GM18907 (cell line): ENCODE measurements at regions not wholly inside any gene's neighbourhood (a gene's known extent, or its start where the extent isn't known, plus 50 kb on each side); places are given as distances from the start of the nearest gene placed in this dataset.

Experiments
- ATAC-seq: cut with Tn5 transposase; IDR thresholded peaks from one replicate; pipeline ENCODE4 v1.9.1; 2021; ENCODE audit warnings: mild to moderate bottlenecking, moderate library complexity; ENCODE audit not compliant: unreplicated experiment

DNA sequence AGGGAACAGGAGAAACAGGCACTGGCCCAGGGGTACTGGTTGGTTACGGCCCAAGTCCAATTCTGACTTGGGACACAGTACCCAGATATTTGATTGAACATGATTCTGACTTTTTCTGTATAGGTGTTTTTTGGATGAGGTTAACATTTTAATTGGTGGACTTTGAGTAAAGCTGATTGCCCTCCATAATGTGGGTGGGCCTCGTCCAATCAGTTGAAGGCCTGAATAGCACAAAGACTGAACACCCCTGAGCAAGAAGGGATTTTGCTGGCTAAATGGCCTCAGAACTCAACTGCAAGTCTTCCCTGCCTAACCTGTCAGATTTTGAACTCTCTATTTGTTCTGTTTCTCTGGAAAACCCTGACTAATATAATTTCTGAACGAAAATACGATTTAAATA, 222.6 kb downstream of the TEX36 start:
- no peak for ATAC-seq

DNA sequence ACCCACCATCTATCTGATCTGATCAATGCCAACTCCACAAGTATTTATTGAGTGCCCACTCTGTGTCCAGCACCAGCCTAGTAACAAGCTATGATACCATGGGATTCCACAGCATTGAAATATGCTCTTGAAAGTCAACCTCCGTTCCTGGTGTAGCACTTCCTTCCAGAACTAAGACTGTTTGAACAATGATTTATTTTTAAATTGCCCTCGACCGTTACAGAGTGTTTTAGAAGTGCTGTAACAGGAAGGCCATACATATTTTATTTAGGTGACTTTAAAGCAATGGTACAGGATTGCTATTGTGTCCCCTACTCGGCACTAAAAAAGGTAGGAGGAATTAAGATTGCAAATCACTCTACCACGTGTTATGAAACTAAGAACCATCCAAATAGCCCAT, 225.6 kb downstream of the TEX36 start:
- no peak for ATAC-seq

- no peak for ATAC-seq
Observed at GRCh38 chr10:125455855-125456254, 227.1 kb downstream of the TEX36 start.

DNA sequence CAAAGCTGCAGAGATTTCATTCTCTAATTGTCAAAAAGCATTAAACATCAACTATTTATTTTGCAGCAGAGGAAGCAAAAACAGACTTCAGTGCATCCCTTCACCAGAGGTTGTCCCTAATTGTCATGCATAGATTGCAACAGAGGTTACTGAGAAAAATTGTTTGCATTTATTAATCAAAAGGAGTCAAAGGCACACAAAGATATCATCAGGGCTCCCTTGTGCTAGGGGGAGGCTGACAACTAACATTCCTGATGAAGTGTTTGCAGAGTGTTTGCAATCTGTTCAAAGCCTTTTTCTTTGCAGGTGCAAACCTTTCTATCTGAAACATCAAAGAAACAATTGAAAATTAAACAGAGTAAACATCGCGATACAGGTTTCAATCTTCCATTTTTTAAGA, 227.5 kb downstream of the TEX36 start:
- no peak for ATAC-seq

GRCh38 chr10:125451319-125451718, 231.6 kb downstream of the TEX36 start:
- ATAC-seq: no peak

DNA sequence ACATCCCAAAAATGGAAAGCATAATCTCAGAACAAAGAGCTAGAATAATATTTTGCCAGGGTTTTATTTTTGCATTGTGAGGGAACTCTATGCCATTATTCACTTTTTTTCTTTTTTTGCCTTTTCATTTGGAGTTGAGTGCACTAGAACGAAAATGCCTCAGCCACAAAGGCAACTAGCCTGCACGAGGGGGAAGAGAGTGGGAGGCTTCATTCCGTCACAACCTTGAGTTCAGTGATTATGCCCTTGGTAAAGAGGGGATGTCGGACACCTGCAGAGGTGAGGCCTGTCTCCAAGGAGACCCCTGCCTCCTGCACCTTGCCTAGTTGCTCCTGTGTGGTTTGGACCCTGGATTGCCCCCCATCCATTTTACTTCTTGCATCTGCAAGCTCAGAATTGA, 232.7 kb downstream of the TEX36 start:
- ATAC-seq: no peak

DNA sequence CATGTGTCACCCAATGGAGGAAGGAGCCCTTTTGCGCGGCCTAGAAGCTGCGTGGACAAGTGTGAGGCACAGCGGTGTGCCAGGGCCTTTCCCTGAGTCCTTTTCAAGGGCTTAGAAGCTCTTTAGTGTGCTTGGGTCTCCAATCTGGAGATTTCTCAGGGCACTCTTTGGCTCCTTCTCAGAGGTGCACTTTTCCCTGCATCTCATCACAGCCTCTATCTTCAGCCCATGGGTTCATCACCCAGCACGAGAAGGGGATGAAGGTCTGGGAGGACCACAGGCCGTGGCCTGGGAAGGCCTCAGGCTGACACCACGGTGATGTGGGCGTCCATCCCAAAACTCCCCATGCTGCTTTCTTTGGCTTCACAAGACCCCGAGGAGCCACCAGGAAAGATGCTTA, 233.4 kb downstream of the TEX36 start:
- ATAC-seq: no peak

DNA sequence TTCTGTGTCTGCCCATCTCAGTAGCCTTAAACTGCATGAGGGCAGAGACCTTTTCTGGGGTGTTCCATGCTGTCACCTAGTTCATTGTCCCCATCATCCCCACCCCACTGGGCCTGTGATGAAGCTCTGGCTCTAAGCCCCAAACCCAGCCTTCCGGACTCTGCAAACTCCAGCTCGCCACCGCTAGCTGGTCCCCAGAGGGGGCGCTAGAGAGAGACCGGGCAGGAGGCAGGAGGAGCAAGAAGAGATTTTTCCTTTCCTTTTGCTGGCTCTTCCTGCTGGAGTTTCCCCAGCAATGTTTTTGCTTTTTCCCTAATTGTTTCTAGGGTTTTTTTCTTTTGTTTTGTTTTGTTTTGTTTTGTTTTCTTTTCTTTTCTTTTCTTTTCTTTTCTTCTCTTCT, 234.4 kb downstream of the TEX36 start:
- no peak for ATAC-seq

GRCh38 chr10:125444790-125445189, 238.2 kb downstream of the TEX36 start:
- no peak for ATAC-seq

GRCh38 chr10:125442856-125443540, 240.0 kb downstream of the TEX36 start:
- ATAC-seq: no peak

DNA sequence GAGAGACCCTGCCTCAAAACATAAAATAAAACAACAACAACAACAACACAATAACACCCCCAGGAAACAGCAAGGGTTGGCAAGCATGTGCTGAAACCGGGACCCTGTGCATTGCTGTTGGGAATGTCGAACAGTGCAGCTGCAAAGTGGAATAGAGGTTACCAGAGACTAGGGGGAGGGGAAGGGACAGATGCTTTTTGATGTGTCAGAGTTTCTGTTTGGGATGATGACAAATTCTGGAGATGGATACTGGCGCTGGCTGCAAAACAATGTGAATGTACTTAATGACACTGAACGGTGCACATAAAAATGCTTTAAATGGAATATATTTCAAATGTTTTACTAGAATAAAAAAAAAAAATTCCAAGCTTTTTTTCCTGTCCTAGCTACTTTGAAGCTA, 241.8 kb downstream of the TEX36 start:
- no peak for ATAC-seq

GRCh38 chr10:125431149-125431548, 251.8 kb downstream of the TEX36 start:
- no peak for ATAC-seq

GRCh38 chr10:125428054-125428453, 254.9 kb downstream of the TEX36 start:
- no peak for ATAC-seq

GRCh38 chr10:125424191-125424847, 258.6 kb downstream of the TEX36 start:
- no peak for ATAC-seq

- ATAC-seq: no peak
Observed at GRCh38 chr10:125423569-125423968, 259.4 kb downstream of the TEX36 start.

DNA sequence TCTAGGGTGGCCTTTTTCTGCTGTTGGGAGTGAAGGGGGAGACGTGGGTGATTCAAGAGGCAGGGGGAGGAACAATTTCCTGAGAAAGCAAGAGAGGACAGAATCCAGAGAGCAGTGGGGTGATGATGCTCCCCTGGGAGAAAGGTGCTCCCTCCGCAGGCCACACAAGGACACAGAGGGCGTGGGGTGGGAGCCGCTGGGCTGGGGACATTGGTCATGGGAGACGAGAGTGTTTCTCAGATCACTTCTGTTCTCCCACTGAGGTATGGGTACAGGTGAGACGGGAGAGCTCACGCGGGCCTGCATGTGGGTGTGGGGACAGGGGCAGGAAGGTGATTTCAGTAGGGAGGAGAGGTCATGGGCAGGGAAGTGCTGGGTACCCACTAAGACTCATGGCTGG, 259.5 kb upstream of the CTBP2 start:
- ATAC-seq: no peak

DNA sequence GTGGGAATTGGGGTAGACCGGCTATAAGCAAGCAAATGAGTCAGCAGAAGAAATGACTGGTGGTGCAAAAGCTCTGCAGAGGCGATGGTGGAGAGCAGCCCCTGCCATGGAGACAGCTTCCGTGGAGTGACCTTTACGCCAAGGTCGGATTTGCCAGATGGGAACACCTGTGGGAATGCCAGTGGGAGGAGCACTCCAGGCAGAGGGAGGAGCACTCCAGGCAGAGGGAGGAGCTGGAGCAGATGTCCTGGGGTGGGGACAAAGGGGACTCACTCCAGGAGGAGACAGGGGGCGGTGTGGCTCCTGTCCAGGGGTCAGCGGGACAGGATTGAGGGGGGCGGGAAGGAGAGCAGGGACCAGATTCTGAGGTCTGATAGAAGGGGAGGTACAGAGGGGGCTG, 258.8 kb upstream of the CTBP2 start:
- no peak for ATAC-seq

DNA sequence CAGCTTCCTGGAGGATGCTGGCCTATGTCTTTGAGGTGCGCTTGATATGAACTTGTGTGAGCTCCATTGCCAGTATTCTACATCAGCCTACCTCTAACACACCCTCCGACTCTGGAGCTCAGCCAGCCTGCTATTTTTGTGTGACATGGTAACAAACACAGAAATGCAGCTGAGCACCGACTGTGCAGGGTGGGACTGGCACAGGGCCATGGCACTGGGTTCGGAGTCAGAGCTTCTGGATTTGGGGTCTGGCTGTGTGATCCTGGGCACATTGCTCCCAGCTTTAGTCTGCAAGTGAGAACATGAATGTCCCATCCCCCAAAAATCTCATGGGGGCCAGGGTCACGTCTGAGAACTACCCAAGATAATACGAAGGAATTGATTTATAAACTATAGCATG, 257.2 kb upstream of the CTBP2 start:
- no peak for ATAC-seq

DNA sequence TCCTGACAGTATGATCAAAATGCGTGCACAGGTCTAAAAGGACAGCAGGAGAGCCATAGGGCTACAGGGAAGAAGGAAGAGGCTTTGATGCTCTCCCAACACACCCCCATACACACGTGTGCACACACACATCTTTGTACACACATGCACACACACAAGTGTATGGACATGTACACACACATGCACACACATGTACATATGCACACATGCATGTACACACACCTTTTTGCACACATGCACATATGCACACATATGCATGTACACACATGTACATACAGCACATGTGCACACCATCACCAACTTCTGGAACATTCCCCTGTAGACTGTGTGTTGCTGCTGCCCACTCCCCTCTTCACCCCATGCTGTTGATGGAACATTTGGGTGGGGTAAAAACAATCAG, 255.6 kb upstream of the CTBP2 start:
- no peak for ATAC-seq

DNA sequence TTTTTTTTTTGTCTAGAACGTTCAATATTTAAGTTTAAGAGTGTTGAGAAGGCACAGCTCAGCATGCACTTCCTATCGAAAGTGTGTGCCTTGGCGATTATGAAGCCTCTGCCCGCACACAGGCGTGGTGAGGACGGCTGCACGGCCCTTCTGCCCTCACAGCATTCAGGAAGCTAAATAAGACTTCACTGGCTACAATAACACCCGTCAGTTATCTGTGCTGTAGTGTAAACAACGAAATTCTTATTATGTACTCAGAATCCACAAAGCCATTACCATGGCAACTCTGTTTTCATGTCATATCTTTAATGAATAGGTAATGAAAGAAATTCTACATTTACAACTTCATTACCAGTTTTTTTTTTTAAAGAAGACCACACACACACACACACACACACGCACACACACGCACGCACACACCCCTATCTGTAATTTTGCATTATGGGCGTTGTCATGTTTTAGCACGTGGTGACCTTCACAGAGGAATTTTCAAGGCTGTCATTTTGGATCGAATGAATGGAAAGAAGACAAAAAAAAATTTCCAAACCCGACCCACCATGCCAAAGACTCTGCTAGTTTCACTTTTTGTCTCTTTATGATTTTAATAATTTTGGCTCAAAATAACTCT, 254.8 kb upstream of the CTBP2 start:
- ATAC-seq: no peak

- ATAC-seq: no peak
Observed at GRCh38 chr10:125411724-125412123, 251.4 kb upstream of the CTBP2 start.

- ATAC-seq: no peak
Observed at GRCh38 chr10:125409756-125410155, 249.4 kb upstream of the CTBP2 start.
